Tibial artery (tissue), 4 donors: ENCODE measurements at regions not wholly inside any gene's neighbourhood (a gene's known extent, or its start where the extent isn't known, plus 50 kb on each side); places are given as distances from the start of the nearest gene placed in this dataset.

Source experiments
- DNase-seq, 2 donors: peaks; one replicate each; pipeline ENCODE4 v3.0.0-alpha.2; 2019
- H3K27ac ChIP-seq, 2 donors: fragments of 200-600 bp; sonication (generic) in 1 of 2; 1 replicate in 1 of 2; 2 replicates in 1 of 2; pipeline ENCODE4 v1.5.1; 2018 to 2019; ENCODE audit warnings: mild to moderate bottlenecking in 1 of 2
- H3K27me3 ChIP-seq, 2 donors: fragments of 200-600 bp; sonication (generic) in 1 of 2; one replicate each; pipeline versions ENCODE4 v1.5.1 to v1.6.0; 2016 to 2019
- H3K36me3 ChIP-seq, 3 donors: fragments of 200-600 bp; sonication (generic) in 2 of 3; one replicate each; pipeline ENCODE4 v1.5.1; 2016 to 2019; ENCODE audit warnings: mild to moderate bottlenecking in 2 of 3
- H3K4me1 ChIP-seq, 4 donors: fragments of 200-600 bp; sonication (generic) in 2 of 4; 1 replicate in 3 of 4; 2 replicates in 1 of 4; pipeline ENCODE4 v1.5.1; 2016 to 2019
- H3K4me3 ChIP-seq, 2 donors: fragments of 200-600 bp; sonication (generic) in 1 of 2; 1 replicate in 1 of 2; 2 replicates in 1 of 2; pipeline ENCODE4 v1.5.1; 2018 to 2019; ENCODE audit warnings: mild to moderate bottlenecking in 2 of 2
- H3K9me3 ChIP-seq, 3 donors: fragments of 200-600 bp; sonication (generic) in 1 of 3; one replicate each; pipeline ENCODE4 v1.5.1; 2016 to 2019
- CTCF ChIP-seq, 2 experiments: fragments of 200-600 bp in 1 of 2; fragments of 450-650 bp in 1 of 2; IDR thresholded peaks; one replicate each; pipeline ENCODE4 v1.5.1; 2017 to 2019; ENCODE audit warnings: antibody characterized with exemption in 2 of 2, mild to moderate bottlenecking in 1 of 2, moderate library complexity in 1 of 2
- intact Hi-C: fragments of 100-400 bp; cut with DNase I; formaldehyde crosslinking; loops from one replicate; pipeline ENCODE4 v1.15.0; 2023; ENCODE audit warnings: low total_unique reads

DNA sequence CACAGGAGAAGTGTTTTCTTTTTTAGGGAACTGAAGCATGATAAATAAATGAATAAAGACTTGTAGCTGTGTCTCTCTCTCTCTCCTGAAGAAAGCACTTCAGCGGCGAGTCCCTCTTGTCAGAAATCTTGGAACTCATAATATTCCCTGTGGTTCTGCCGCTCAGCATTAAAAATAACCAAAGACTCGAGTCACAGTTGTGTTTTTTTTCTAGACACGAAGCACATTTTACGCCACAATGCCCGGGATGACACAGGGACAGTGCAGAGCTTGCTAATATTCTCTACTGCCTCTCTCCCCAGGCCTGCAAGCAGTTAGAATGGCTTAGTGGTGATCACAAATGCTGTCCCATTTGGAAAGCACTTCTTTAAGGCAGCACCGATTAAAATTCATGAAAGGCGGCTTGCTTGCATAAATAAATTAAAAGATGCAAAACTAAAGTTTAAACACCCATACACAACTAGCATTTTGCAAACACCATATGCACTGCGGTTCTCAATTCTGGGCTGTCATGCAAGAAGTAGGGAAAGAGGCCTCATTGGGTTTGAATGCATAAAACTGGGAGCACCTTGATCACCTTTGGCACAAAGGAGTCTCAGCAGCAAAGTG, 597.4 kb downstream of the SOX6 start:
- intact Hi-C loops, result no loop called here
- DNase-seq, result no peak
- no peaks in the 10 kb centered on the region for H3K4me1 ChIP-seq
- TF ChIP-seq CTCF (IDR thresholded peaks at IDR 0.05), result no peak
- H3K27me3 ChIP-seq, result no peaks in the 10 kb centered on the region
- no peak overlapping the region for H3K27ac ChIP-seq
- H3K36me3 ChIP-seq, result no peaks in the 10 kb centered on the region
- H3K4me3 ChIP-seq, result no peak overlapping the region
- peaks cover 0 to 5% (median 0%) of the 10 kb centered on the region in 3 donors for H3K9me3 ChIP-seq

DNA sequence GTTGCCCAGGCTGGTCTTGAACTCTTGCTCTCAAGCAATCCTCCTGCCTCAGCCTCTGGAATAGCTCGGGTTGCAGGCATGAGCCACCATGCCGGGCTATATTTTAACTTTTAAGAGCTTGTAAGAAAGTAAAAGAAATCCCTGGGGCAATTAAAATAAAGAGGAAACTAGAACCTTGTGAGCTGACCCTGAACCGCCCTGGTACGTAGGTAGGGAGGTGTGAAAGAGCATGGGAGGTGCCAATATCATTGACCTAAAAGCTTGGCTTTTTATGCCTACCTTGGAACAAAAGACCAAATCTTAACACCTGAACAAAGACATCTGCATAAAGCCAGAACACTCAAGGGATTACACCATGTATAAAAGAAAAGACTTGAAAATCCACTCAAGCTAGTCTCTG, 595.1 kb downstream of the SOX6 start:
- no peaks in the 10 kb centered on the region for H3K27me3 ChIP-seq
- no peak overlapping the region for H3K4me3 ChIP-seq
- H3K4me1 ChIP-seq, result no peaks in the 10 kb centered on the region
- no peak overlapping the region for H3K27ac ChIP-seq
- intact Hi-C loops, result no loop called here
- DNase-seq, result no peak
- no peaks in the 10 kb centered on the region for H3K36me3 ChIP-seq
- no peaks in the 10 kb centered on the region for H3K9me3 ChIP-seq
- TF ChIP-seq CTCF (IDR thresholded peaks at IDR 0.05), result no peak

GRCh38 chr11:15764326-15764725, 592.0 kb downstream of the SOX6 start:
- Histone ChIP-seq H3K9me3 (no peaks in the 10 kb centered on the region), H3K4me3 (no peak overlapping the region), H3K36me3 (no peaks in the 10 kb centered on the region), H3K4me1 (no peaks in the 10 kb centered on the region), H3K27ac (no peak overlapping the region), H3K27me3 (no peaks in the 10 kb centered on the region)
- intact Hi-C loops, result no loop called here
- TF ChIP-seq CTCF (IDR thresholded peaks at IDR 0.05), result no peak
- DNase-seq, result no peak

- no peak for TF ChIP-seq CTCF (IDR thresholded peaks at IDR 0.05)
- H3K27ac ChIP-seq, result no peak overlapping the region
- intact Hi-C loops, result no loop called here
- H3K4me3 ChIP-seq, result no peak overlapping the region
- no peaks in the 10 kb centered on the region for H3K9me3 ChIP-seq
- DNase-seq, result no peak
- no peaks in the 10 kb centered on the region for H3K27me3 ChIP-seq
- no peaks in the 10 kb centered on the region for H3K36me3 ChIP-seq
- no peaks in the 10 kb centered on the region for H3K4me1 ChIP-seq
Observed at GRCh38 chr11:15764948-15765347, 591.4 kb downstream of the SOX6 start.

GRCh38 chr11:15765530-15765929, 590.8 kb downstream of the SOX6 start:
- no peak overlapping the region for H3K27ac ChIP-seq
- H3K9me3 ChIP-seq, result no peaks in the 10 kb centered on the region
- no peak overlapping the region for H3K4me3 ChIP-seq
- DNase-seq, result no peak
- TF ChIP-seq CTCF (IDR thresholded peaks at IDR 0.05), result no peak
- no peaks in the 10 kb centered on the region for H3K36me3 ChIP-seq
- H3K27me3 ChIP-seq, result no peaks in the 10 kb centered on the region
- intact Hi-C loops, result no loop called here
- H3K4me1 ChIP-seq, result no peaks in the 10 kb centered on the region

- no peak for TF ChIP-seq CTCF (IDR thresholded peaks at IDR 0.05)
- Histone ChIP-seq H3K4me1 (no peaks in the 10 kb centered on the region), H3K4me3 (no peak overlapping the region)
Observed at GRCh38 chr11:15768321-15768720, 588.0 kb downstream of the SOX6 start.

More at GRCh38 chr11:15768321-15768720, 588.0 kb downstream of the SOX6 start:
- intact Hi-C loops, result no loop called here
- Histone ChIP-seq H3K36me3 (no peaks in the 10 kb centered on the region), H3K27ac (no peak overlapping the region), H3K9me3 (no peaks in the 10 kb centered on the region), H3K27me3 (no peaks in the 10 kb centered on the region)
- DNase-seq, result no peak
